GM12878 (cell line): ENCODE measurements at regions not wholly inside any gene's neighbourhood (a gene's known extent, or its start where the extent isn't known, plus 50 kb on each side); places are given as distances from the start of the nearest gene placed in this dataset.

Experiments
- ATAC-seq: fragments of 200-7000 bp; cut with Tn5 transposase; 3 replicates; pipeline ENCODE4 v1.9.1; 2020; ENCODE audit warnings: mild to moderate bottlenecking, moderate library complexity
- BruUV-seq: library from RNA; stranded (reverse); fragments of 400-500 nt; replicated peaks from 2 replicates; lab custom pipeline; 2021; lab: Mats Ljungman, UMichigan
- CTCF ChIA-PET: fragments of 300-600 bp; sonication (Branson Sonifier 250); formaldehyde crosslinking; extraction: SDS; loops from one replicate; lab custom pipeline; 2021; ENCODE audit warnings: inconsistent platforms; lab: Yijun Ruan, JAX
- POLR2A ChIA-PET: fragments of 350-600 bp; formaldehyde crosslinking; extraction: SDS; loops from one replicate; lab custom pipeline; 2021; ENCODE audit warnings: inconsistent platforms; lab: Charles Lee
- RAD21 ChIA-PET: fragments of 300-600 bp; sonication (Branson Sonifier 250); formaldehyde crosslinking; loops from one replicate; lab custom pipeline; 2023; ENCODE audit warnings: antibody characterized with exemption; ENCODE audit not compliant: unreplicated experiment; lab: Charles Lee
- SMC1A ChIA-PET: fragments of 300-600 bp; sonication (Branson Sonifier 250); formaldehyde crosslinking; loops from one replicate; lab custom pipeline; 2023; ENCODE audit not compliant: unreplicated experiment, uncharacterized antibody; lab: Charles Lee
- DNase-seq: peaks from one replicate; pipeline ENCODE4 v3.0.0-alpha.2; 2011; ENCODE audit warnings: low read depth, low spot score
- FAIRE-seq: peaks from 3 replicates; lab custom pipeline; 2011; peaks lifted over from hg19 to GRCh38; lab: Jason Lieb, UNC
- H2AFZ ChIP-seq: 2 replicates; pipeline ENCODE4 v1.6.0; 2011; ENCODE audit warnings: low read depth, low read length, control low read depth; ENCODE audit not compliant: control insufficient read depth
- H3K27ac ChIP-seq: 2 replicates; pipeline ENCODE4 v1.5.1; 2011; ENCODE audit warnings: control low read depth; ENCODE audit not compliant: control insufficient read depth, insufficient read depth
- H3K27me3 ChIP-seq, 2 experiments: replicated peaks in 1 of 2; 2 replicates each; pipeline versions ENCODE4 v1.6.0 to v1.6.1; 2011; ENCODE audit warnings: low read length in 1 of 2; ENCODE audit not compliant: control insufficient read depth in 2 of 2, insufficient read depth in 2 of 2
- H3K36me3 ChIP-seq, 2 experiments: 2 replicates each; pipeline ENCODE4 v1.5.1; 2011; ENCODE audit warnings: low read length in 1 of 2; ENCODE audit not compliant: control insufficient read depth in 2 of 2, insufficient read depth in 2 of 2
- H3K4me1 ChIP-seq: 2 replicates; pipeline ENCODE4 v1.6.1; 2011; ENCODE audit warnings: mild to moderate bottlenecking, low read length, moderate library complexity, mixed read lengths; ENCODE audit not compliant: control insufficient read depth, insufficient read depth
- H3K4me2 ChIP-seq: 2 replicates; pipeline ENCODE4 v1.6.0; 2011; ENCODE audit warnings: control low read depth; ENCODE audit not compliant: control insufficient read depth, insufficient read depth
- H3K4me3 ChIP-seq: fragments of 200-600 bp; sonication (generic); 2 replicates; pipeline ENCODE4 v1.5.1; 2016
- H3K79me2 ChIP-seq: 2 replicates; pipeline ENCODE4 v1.6.0; 2011; ENCODE audit warnings: low read length; ENCODE audit not compliant: control insufficient read depth, insufficient read depth
- H3K9ac ChIP-seq: 2 replicates; pipeline ENCODE4 v1.8.0; 2011; ENCODE audit warnings: low read length, control low read depth, mixed read lengths; ENCODE audit not compliant: control insufficient read depth, insufficient read depth
- H3K9me3 ChIP-seq: replicated peaks from 3 replicates; pipeline ENCODE4 v1.5.1; 2011; ENCODE audit warnings: mild to moderate bottlenecking, low read length; ENCODE audit not compliant: control insufficient read depth, insufficient read depth
- H4K20me1 ChIP-seq: 2 replicates; pipeline ENCODE4 v1.6.0; 2011; ENCODE audit not compliant: control insufficient read depth, insufficient read depth
- CHD2 ChIP-seq: IDR thresholded peaks from 2 replicates; pipeline ENCODE4 v1.6.1; 2011; ENCODE audit warnings: low read depth, low read length, improper control_type of control experiment, borderline replicate concordance
- CTCF ChIP-seq, 3 experiments: IDR thresholded peaks in 2 of 3; conservative IDR thresholded peaks in 1 of 3; 2 replicates each; pipeline ENCODE4 v1.5.1; 2011; ENCODE audit warnings: low read depth in 3 of 3, low read length in 3 of 3, mild to moderate bottlenecking in 3 of 3, control low read depth in 2 of 3, moderate library complexity in 2 of 3, inconsistent platforms in 1 of 3, mixed read lengths in 1 of 3; ENCODE audit not compliant: control insufficient read depth in 2 of 3, insufficient read depth in 1 of 3; ENCODE audit errors: extremely low read depth in 1 of 3
- DPF2 ChIP-seq: fragments of 450-650 bp; IDR thresholded peaks from 2 replicates; pipeline ENCODE4 v1.6.1; 2017; ENCODE audit warnings: mild to moderate bottlenecking
- GABPA ChIP-seq: IDR thresholded peaks from 2 replicates; pipeline ENCODE4 v1.6.1; 2014; ENCODE audit warnings: antibody characterized with exemption, low read depth, mild to moderate bottlenecking, inconsistent platforms
- SIN3A ChIP-seq: IDR thresholded peaks from 2 replicates; pipeline ENCODE4 v1.6.1; 2012; ENCODE audit warnings: low read depth, low read length, improper control_type of control experiment
- ZBED1 ChIP-seq: IDR thresholded peaks from 2 replicates; pipeline ENCODE4 v1.6.1; 2016; ENCODE audit warnings: borderline replicate concordance
- ZBTB40 ChIP-seq: fragments of 450-650 bp; IDR thresholded peaks from 2 replicates; pipeline ENCODE4 v1.6.1; 2016; ENCODE audit warnings: mild to moderate bottlenecking, moderate library complexity, borderline replicate concordance
- ZNF274 ChIP-seq: IDR thresholded peaks from one replicate; pipeline ENCODE4 v1.8.0; 2011; ENCODE audit not compliant: insufficient read length, insufficient read depth
- ZSCAN29 ChIP-seq: fragments of 450-650 bp; IDR thresholded peaks from 2 replicates; pipeline ENCODE4 v1.6.1; 2017; ENCODE audit warnings: mild to moderate bottlenecking, moderate library complexity
- WGBS: methylation state at CpG from one replicate; pipeline ENCODE4 v1.1.6; 2016; ENCODE audit warnings: low lambda C conversion rate; ENCODE audit not compliant: insufficient replicate concordance, insufficient coverage; ENCODE audit errors: missing lambda C conversion rate; 5-methylcytosine and 5-hydroxymethylcytosine counted together
- in situ Hi-C: fragments of 300-500 bp; cut with MboI; formaldehyde crosslinking; loops from 9 replicates; pipeline ENCODE4 v1.14.3; 2018; ENCODE audit warnings: mixed read lengths
- intact Hi-C: fragments of 100-400 bp; cut with micrococcal nuclease; formaldehyde crosslinking; loops from one replicate; pipeline ENCODE4 v1.14.2; 2022; ENCODE audit not compliant: unreplicated experiment

GRCh38 chr10:6695519-6695918 lies 115.4 kb upstream of the PRKCQ start:
- FAIRE-seq: no peak
- no peaks in the 10 kb centered on the region for H3K9me3 ChIP-seq
- H3K4me1 ChIP-seq: no peaks in the 10 kb centered on the region
- ChIA-PET POLR2A (no interaction called here), CTCF (no interaction called here), RAD21 (no interaction called here), SMC1A (no interaction called here)
- no peak for DNase-seq
- no peak overlapping the region for H2AFZ ChIP-seq
- no peaks in the 10 kb centered on the region for H4K20me1 ChIP-seq
- H3K4me3 ChIP-seq: no peak overlapping the region
- intact Hi-C loops: no loop called here
- no peak overlapping the region for H3K4me2 ChIP-seq
- no peaks in the 10 kb centered on the region for H3K27me3 ChIP-seq
- no peaks in the 10 kb centered on the region for H3K79me2 ChIP-seq
- in situ Hi-C loops: no loop called here
- BruUV-seq: no TSS peak
- no peak overlapping the region for H3K27ac ChIP-seq
- H3K9ac ChIP-seq: no peak overlapping the region
- no peak for ATAC-seq
- 0% methylated on average over 1 of the region's 1 CpG for WGBS
- H3K36me3 ChIP-seq: no peaks in the 10 kb centered on the region
- TF ChIP-seq ZBTB40 (no peak), SIN3A (no peak)

- SMC1A ChIA-PET: no interaction called here
These were observed 114.5 kb upstream of the PRKCQ start for GRCh38 chr10:6694447-6695140.

More at GRCh38 chr10:6694447-6695140, 114.5 kb upstream of the PRKCQ start:
- RAD21 ChIA-PET: no interaction called here
- BruUV-seq: no TSS peak
- in situ Hi-C loops: no loop called here
- Histone ChIP-seq H3K36me3 (no peaks in the 10 kb centered on the region), H3K27ac (no peak overlapping the region), H3K27me3 (no peaks in the 10 kb centered on the region), H3K4me3 (no peak overlapping the region), H2AFZ (no peak overlapping the region), H3K4me1 (no peaks in the 10 kb centered on the region)
- CTCF ChIA-PET: no interaction called here
- 21% methylated on average over 8 of the region's 8 CpGs for WGBS
- ATAC-seq: no peak
- TF ChIP-seq CHD2 (no peak), ZSCAN29 (no peak), ZNF274 (no peak), DPF2 (no peak), ZBED1 (no peak), CTCF (IDR thresholded peaks at IDR 0.05 in 2 of 3, conservative IDR thresholded peaks at IDR 0.05 in 1 of 3; ENCODE audit: control insufficient read depth in 2 of 3, extremely low read depth in 1 of 3, insufficient read depth in 1 of 3, low read depth in 3 of 3, low read length in 3 of 3) (no peak), GABPA (no peak)
- TF ChIP-seq, all 136 proteins: peak for 0
- Histone ChIP-seq H3K9ac (no peak overlapping the region), H3K79me2 (no peaks in the 10 kb centered on the region), H3K4me2 (no peak overlapping the region), H4K20me1 (no peaks in the 10 kb centered on the region), H3K9me3 (no peaks in the 10 kb centered on the region)
- FAIRE-seq (no peak), DNase-seq (no peak)
- intact Hi-C loops: no loop called here
- POLR2A ChIA-PET: no interaction called here
